ENCODE measurements at regions not wholly inside any gene's neighbourhood (a gene's known extent, or its start where the extent isn't known, plus 50 kb on each side); places are given as distances from the start of the nearest gene placed in this dataset.

DNA sequence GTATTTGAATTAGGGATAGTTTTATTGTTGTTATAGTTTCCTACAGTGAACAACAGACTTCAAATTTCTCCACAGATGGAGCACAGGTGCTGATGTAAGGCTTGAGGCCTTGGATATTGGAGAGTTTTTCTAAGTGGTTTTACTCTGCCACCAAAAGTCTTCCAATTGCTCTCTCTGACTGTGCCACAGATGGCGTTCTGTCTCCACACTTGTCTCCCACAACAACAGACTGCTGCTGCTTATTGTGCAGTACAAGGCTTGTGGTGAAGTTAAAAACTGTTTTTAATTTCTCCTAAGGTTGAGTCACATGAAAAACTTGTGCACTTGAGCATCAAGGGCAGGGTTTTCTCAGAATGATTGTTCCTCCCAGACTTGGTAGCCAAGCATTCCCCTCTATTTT lies 460.9 kb upstream of the KHDRBS2 start:
- Histone ChIP-seq H3K9me3 (no peaks in the 10 kb centered on the region), H3K9ac (no peak overlapping the region), H3K79me2 (ENCODE audit: insufficient read depth) (no peaks in the 10 kb centered on the region), H3K27me3 (ENCODE audit: insufficient read depth) (no peaks in the 10 kb centered on the region), H3K4me1 (ENCODE audit: control insufficient read depth in 1 of 2, insufficient read depth in 2 of 2, low read depth in 1 of 2, low read length in 1 of 2) (no peaks in the 10 kb centered on the region), H3K27ac (ENCODE audit: low read depth in 2 of 2, low read length in 1 of 2) (no peak overlapping the region), H4K20me1 (ENCODE audit: insufficient read depth) (no peaks in the 10 kb centered on the region), H3K4me3 (ENCODE audit: low read depth in 2 of 2, low read length in 1 of 2) (no peak overlapping the region), H3F3A (replicated peaks; ENCODE audit: insufficient read depth) (no peaks in the 10 kb centered on the region), H3K36me3 (replicated peaks in 1 of 2; ENCODE audit: control insufficient read depth in 1 of 2, insufficient read depth in 2 of 2, low read length in 1 of 2) (no peaks in the 10 kb centered on the region), H2AFZ (ENCODE audit: low read depth) (no peak overlapping the region), H3K4me2 (no peak overlapping the region), H3K9me2 (no peaks in the 10 kb centered on the region)
- POLR2A ChIA-PET: no interaction called here
- CTCF ChIA-PET: no interaction called here
- DNase-seq: no peak
- 0% methylated on average over 1 of the region's 1 CpG for WGBS (ENCODE audit: low lambda C conversion rate)
- TF ChIP-seq FOSL2 (IDR thresholded peaks at IDR 0.05; ENCODE audit: borderline replicate concordance, low read depth) (no peak), GATA2 (CRISPR knock-in tag; IDR thresholded peaks at IDR 0.05) (no peak), USF2 (IDR thresholded peaks at IDR 0.05; ENCODE audit: borderline replicate concordance, low read depth, low read length) (no peak), GABPA (IDR thresholded peaks at IDR 0.05; ENCODE audit: low read depth) (no peak)

- no peak overlapping the region for H3K4me3 ChIP-seq (ENCODE audit: low read depth in 2 of 2, low read length in 1 of 2)
- H3K27ac ChIP-seq (ENCODE audit: low read depth in 2 of 2, low read length in 1 of 2): no peak overlapping the region
- H3K4me1 ChIP-seq (ENCODE audit: control insufficient read depth in 1 of 2, insufficient read depth in 2 of 2, low read depth in 1 of 2, low read length in 1 of 2): no peaks in the 10 kb centered on the region
- H3K9me2 ChIP-seq: no peaks in the 10 kb centered on the region
- no peaks in the 10 kb centered on the region for H3F3A ChIP-seq (replicated peaks; ENCODE audit: insufficient read depth)
- ChIA-PET POLR2A (no interaction called here), CTCF (no interaction called here)
- H3K79me2 ChIP-seq (ENCODE audit: insufficient read depth): no peaks in the 10 kb centered on the region
- no peak for DNase-seq
- no peaks in the 10 kb centered on the region for H4K20me1 ChIP-seq (ENCODE audit: insufficient read depth)
- TF ChIP-seq GATA2 (CRISPR knock-in tag; IDR thresholded peaks at IDR 0.05) (no peak), RAD21 (IDR thresholded peaks at IDR 0.05; ENCODE audit: low read length) (no peak), TAF1 (IDR thresholded peaks at IDR 0.05; ENCODE audit: borderline replicate concordance, low read depth, low read length) (no peak), FOSL2 (IDR thresholded peaks at IDR 0.05; ENCODE audit: borderline replicate concordance, low read depth) (no peak), FOXM1 (IDR thresholded peaks at IDR 0.05; ENCODE audit: low read depth) (no peak), CHD2 (IDR thresholded peaks at IDR 0.05; ENCODE audit: low read length, partially characterized antibody) (no peak), NFIC (IDR thresholded peaks at IDR 0.05; ENCODE audit: borderline replicate concordance) (no peak), TCF12 (IDR thresholded peaks at IDR 0.05) (no peak), ZBTB33 (IDR thresholded peaks at IDR 0.05; ENCODE audit: borderline replicate concordance, low read depth) (no peak), TEAD4 (IDR thresholded peaks at IDR 0.05; ENCODE audit: borderline replicate concordance, insufficient read depth) (no peak), JUND (IDR thresholded peaks at IDR 0.05) (no peak), MEF2A (IDR thresholded peaks at IDR 0.05; ENCODE audit: borderline replicate concordance, low read depth) (no peak), YY1 (IDR thresholded peaks at IDR 0.05; ENCODE audit: low read depth) (no peak), RXRA (IDR thresholded peaks at IDR 0.05; ENCODE audit: borderline replicate concordance, low read depth) (no peak)
- TF ChIP-seq, protein P1, sequence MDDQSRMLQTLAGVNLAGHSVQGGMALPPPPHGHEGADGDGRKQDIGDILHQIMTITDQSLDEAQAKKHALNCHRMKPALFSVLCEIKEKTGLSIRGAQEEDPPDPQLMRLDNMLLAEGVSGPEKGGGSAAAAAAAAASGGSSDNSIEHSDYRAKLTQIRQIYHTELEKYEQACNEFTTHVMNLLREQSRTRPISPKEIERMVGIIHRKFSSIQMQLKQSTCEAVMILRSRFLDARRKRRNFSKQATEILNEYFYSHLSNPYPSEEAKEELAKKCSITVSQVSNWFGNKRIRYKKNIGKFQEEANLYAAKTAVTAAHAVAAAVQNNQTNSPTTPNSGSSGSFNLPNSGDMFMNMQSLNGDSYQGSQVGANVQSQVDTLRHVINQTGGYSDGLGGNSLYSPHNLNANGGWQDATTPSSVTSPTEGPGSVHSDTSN (IDR thresholded peaks at IDR 0.05): no peak
- TF ChIP-seq, protein P2, sequence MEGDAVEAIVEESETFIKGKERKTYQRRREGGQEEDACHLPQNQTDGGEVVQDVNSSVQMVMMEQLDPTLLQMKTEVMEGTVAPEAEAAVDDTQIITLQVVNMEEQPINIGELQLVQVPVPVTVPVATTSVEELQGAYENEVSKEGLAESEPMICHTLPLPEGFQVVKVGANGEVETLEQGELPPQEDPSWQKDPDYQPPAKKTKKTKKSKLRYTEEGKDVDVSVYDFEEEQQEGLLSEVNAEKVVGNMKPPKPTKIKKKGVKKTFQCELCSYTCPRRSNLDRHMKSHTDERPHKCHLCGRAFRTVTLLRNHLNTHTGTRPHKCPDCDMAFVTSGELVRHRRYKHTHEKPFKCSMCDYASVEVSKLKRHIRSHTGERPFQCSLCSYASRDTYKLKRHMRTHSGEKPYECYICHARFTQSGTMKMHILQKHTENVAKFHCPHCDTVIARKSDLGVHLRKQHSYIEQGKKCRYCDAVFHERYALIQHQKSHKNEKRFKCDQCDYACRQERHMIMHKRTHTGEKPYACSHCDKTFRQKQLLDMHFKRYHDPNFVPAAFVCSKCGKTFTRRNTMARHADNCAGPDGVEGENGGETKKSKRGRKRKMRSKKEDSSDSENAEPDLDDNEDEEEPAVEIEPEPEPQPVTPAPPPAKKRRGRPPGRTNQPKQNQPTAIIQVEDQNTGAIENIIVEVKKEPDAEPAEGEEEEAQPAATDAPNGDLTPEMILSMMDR (IDR thresholded peaks at IDR 0.05): no peak
- TF ChIP-seq, protein P3, sequence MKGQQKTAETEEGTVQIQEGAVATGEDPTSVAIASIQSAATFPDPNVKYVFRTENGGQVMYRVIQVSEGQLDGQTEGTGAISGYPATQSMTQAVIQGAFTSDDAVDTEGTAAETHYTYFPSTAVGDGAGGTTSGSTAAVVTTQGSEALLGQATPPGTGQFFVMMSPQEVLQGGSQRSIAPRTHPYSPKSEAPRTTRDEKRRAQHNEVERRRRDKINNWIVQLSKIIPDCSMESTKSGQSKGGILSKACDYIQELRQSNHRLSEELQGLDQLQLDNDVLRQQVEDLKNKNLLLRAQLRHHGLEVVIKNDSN (IDR thresholded peaks at IDR 0.05; ENCODE audit: borderline replicate concordance, low read depth): no peak
- H3K4me2 ChIP-seq: no peak overlapping the region
- H3K27me3 ChIP-seq (ENCODE audit: insufficient read depth): no peaks in the 10 kb centered on the region
- H2AFZ ChIP-seq (ENCODE audit: low read depth): no peak overlapping the region
- H3K9me3 ChIP-seq: no peaks in the 10 kb centered on the region
- H3K36me3 ChIP-seq (replicated peaks in 1 of 2; ENCODE audit: control insufficient read depth in 1 of 2, insufficient read depth in 2 of 2, low read length in 1 of 2): no peaks in the 10 kb centered on the region
- no peak overlapping the region for H3K9ac ChIP-seq
Measured at GRCh38 chr6:62746161-62746560, 460.1 kb upstream of the KHDRBS2 start.
